A673 (cell line): ENCODE measurements at regions not wholly inside any gene's neighbourhood (a gene's known extent, or its start where the extent isn't known, plus 50 kb on each side); places are given as distances from the start of the nearest gene placed in this dataset.

ENCODE experiments used
- CTCF ChIP-seq: fragments of 300-800, 200-600 bp; sonication (generic); conservative IDR thresholded peaks from 2 replicates; pipeline ENCODE4 v1.5.1; 2017; ENCODE audit warnings: low read depth, mild to moderate bottlenecking, antibody characterized with exemption, low read length, moderate library complexity, mixed read lengths
- EZH2 ChIP-seq: fragments of 200-600 bp; sonication (generic); IDR thresholded peaks from 2 replicates; pipeline ENCODE4 v1.6.1; 2017; ENCODE audit warnings: borderline replicate concordance, low read depth, mild to moderate bottlenecking, mixed read lengths, antibody characterized with exemption, low read length; ENCODE audit not compliant: poor library complexity, severe bottlenecking

- TF ChIP-seq CTCF = no peak
- no peak for TF ChIP-seq EZH2
These were observed 2362.5 kb upstream of the WWC1 start for GRCh38 chr5:165928971-165929370.
